GM21360 (cell line): ENCODE measurements at regions not wholly inside any gene's neighbourhood (a gene's known extent, or its start where the extent isn't known, plus 50 kb on each side); places are given as distances from the start of the nearest gene placed in this dataset.
A peak's percentile ranks its signal among the peaks of the same experiment; 100 is the strongest.
"Not testable (repeated sequence)": the region's sequence is repeated elsewhere in the genome, so short reads cannot be mapped to it uniquely, and the experiment has no call there.

ENCODE experiments used
- ATAC-seq: cut with Tn5 transposase; IDR thresholded peaks from one replicate; pipeline ENCODE4 v1.9.1; 2021; ENCODE audit warnings: mild to moderate bottlenecking, moderate library complexity; ENCODE audit not compliant: unreplicated experiment

GRCh38 chr7:66456431-66456830, 172.2 kb upstream of the KCTD7 start:
- ATAC-seq = not testable (repeated sequence)

- ATAC-seq = not testable (repeated sequence)
Measured at GRCh38 chr7:66458991-66459390, 169.7 kb upstream of the KCTD7 start.

- ATAC-seq = not testable (repeated sequence)
Measured at GRCh38 chr7:66459783-66460413, 168.8 kb upstream of the KCTD7 start.

- ATAC-seq = no peak
Measured at GRCh38 chr7:66460921-66461361, 167.7 kb upstream of the KCTD7 start.

- ATAC-seq = not testable (repeated sequence)
Measured at GRCh38 chr7:66461397-66461796, 167.3 kb upstream of the KCTD7 start.

GRCh38 chr7:66462831-66463230, 165.8 kb upstream of the KCTD7 start:
- not testable (repeated sequence) for ATAC-seq

- no peak for ATAC-seq
Measured at GRCh38 chr7:66464059-66464458, 164.6 kb upstream of the KCTD7 start.

GRCh38 chr7:66466081-66466600, 162.5 kb upstream of the KCTD7 start:
- no peak for ATAC-seq

GRCh38 chr7:66467887-66468286, 160.8 kb upstream of the KCTD7 start:
- ATAC-seq = no peak

GRCh38 chr7:66473064-66473463, 155.6 kb upstream of the KCTD7 start:
- not testable (repeated sequence) for ATAC-seq

- ATAC-seq = no peak
Measured at GRCh38 chr7:66474441-66474840, 154.2 kb upstream of the KCTD7 start.

GRCh38 chr7:66476056-66476455, 152.6 kb upstream of the KCTD7 start:
- ATAC-seq = not testable (repeated sequence)

GRCh38 chr7:66477822-66478397, 150.8 kb upstream of the KCTD7 start:
- ATAC-seq = not testable (repeated sequence)

- ATAC-seq = not testable (repeated sequence)
Measured at GRCh38 chr7:66481229-66481628, 147.5 kb upstream of the KCTD7 start.

- not testable (repeated sequence) for ATAC-seq
Measured at GRCh38 chr7:66489065-66489464, 139.6 kb upstream of the KCTD7 start.

GRCh38 chr7:66489741-66490140, 138.9 kb upstream of the KCTD7 start:
- ATAC-seq = not testable (repeated sequence)

- not testable (repeated sequence) for ATAC-seq
Measured at GRCh38 chr7:66490979-66491378, 137.7 kb upstream of the KCTD7 start.

- not testable (repeated sequence) for ATAC-seq
Measured at GRCh38 chr7:66492405-66492804, 136.3 kb upstream of the KCTD7 start.

GRCh38 chr7:66493235-66494205, 135.2 kb upstream of the KCTD7 start:
- peak; percentile 98 for ATAC-seq

- ATAC-seq = no peak
Measured at GRCh38 chr7:66497346-66497745, 131.3 kb upstream of the KCTD7 start.

GRCh38 chr7:66500087-66500486, 128.6 kb upstream of the KCTD7 start:
- no peak for ATAC-seq
